ENCODE measurements at regions not wholly inside any gene's neighbourhood (a gene's known extent, or its start where the extent isn't known, plus 50 kb on each side); places are given as distances from the start of the nearest gene placed in this dataset.

DNA sequence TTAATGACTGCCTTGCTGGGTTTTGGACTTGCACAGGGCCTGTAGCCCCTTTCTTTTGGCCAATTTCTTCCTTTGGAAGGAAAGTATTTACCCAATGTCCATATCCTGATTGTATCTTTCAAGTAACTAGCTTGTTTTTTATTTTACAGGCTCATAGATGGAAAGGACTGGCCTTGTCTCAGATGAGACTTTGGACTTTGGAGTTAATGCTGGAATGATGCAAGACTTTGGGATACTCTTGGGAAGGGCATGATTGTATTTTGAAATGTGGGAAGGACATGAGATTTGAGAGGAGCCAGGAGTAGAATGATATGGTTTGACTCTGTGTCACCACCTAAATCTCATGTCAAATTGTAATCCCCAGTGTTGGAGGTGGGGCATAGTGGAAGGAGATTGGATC, 140.1 kb downstream of the C1orf94 start:
- Histone ChIP-seq H3K36me3 (ENCODE audit: control insufficient read depth, insufficient read depth, low read length) (no peaks in the 10 kb centered on the region), H3K4me1 (ENCODE audit: control insufficient read depth, insufficient read depth, low read length) (no peaks in the 10 kb centered on the region), H3K27me3 (ENCODE audit: control insufficient read depth, insufficient read depth, low read length) (no peaks in the 10 kb centered on the region), H3K9me3 (ENCODE audit: control insufficient read depth, insufficient read depth, low read depth, low read length) (no peaks in the 10 kb centered on the region), H3K4me3 (ENCODE audit: low read depth in 2 of 2, low read length in 2 of 2) (no peak overlapping the region), H3K27ac (ENCODE audit: low read length) (no peak overlapping the region)
- DNase-seq (ENCODE audit: low read depth, low spot score) = no peak
- no peak for TF ChIP-seq SIN3A (IDR thresholded peaks at IDR 0.05; ENCODE audit: borderline replicate concordance, insufficient read depth, low read depth, low read length)
- TF ChIP-seq, protein P1, sequence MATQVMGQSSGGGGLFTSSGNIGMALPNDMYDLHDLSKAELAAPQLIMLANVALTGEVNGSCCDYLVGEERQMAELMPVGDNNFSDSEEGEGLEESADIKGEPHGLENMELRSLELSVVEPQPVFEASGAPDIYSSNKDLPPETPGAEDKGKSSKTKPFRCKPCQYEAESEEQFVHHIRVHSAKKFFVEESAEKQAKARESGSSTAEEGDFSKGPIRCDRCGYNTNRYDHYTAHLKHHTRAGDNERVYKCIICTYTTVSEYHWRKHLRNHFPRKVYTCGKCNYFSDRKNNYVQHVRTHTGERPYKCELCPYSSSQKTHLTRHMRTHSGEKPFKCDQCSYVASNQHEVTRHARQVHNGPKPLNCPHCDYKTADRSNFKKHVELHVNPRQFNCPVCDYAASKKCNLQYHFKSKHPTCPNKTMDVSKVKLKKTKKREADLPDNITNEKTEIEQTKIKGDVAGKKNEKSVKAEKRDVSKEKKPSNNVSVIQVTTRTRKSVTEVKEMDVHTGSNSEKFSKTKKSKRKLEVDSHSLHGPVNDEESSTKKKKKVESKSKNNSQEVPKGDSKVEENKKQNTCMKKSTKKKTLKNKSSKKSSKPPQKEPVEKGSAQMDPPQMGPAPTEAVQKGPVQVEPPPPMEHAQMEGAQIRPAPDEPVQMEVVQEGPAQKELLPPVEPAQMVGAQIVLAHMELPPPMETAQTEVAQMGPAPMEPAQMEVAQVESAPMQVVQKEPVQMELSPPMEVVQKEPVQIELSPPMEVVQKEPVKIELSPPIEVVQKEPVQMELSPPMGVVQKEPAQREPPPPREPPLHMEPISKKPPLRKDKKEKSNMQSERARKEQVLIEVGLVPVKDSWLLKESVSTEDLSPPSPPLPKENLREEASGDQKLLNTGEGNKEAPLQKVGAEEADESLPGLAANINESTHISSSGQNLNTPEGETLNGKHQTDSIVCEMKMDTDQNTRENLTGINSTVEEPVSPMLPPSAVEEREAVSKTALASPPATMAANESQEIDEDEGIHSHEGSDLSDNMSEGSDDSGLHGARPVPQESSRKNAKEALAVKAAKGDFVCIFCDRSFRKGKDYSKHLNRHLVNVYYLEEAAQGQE (IDR thresholded peaks at IDR 0.05; ENCODE audit: insufficient read depth in 1 of 2, low read depth in 2 of 2, low read length in 1 of 2) = no peak
- TF ChIP-seq, protein P2, sequence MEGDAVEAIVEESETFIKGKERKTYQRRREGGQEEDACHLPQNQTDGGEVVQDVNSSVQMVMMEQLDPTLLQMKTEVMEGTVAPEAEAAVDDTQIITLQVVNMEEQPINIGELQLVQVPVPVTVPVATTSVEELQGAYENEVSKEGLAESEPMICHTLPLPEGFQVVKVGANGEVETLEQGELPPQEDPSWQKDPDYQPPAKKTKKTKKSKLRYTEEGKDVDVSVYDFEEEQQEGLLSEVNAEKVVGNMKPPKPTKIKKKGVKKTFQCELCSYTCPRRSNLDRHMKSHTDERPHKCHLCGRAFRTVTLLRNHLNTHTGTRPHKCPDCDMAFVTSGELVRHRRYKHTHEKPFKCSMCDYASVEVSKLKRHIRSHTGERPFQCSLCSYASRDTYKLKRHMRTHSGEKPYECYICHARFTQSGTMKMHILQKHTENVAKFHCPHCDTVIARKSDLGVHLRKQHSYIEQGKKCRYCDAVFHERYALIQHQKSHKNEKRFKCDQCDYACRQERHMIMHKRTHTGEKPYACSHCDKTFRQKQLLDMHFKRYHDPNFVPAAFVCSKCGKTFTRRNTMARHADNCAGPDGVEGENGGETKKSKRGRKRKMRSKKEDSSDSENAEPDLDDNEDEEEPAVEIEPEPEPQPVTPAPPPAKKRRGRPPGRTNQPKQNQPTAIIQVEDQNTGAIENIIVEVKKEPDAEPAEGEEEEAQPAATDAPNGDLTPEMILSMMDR (IDR thresholded peaks at IDR 0.05) = no peak
- TF ChIP-seq POLR2AphosphoS5 (IDR thresholded peaks at IDR 0.05; ENCODE audit: low read depth, low read length) = no peak
- no peak for TF ChIP-seq TCF7L2 (IDR thresholded peaks at IDR 0.05; ENCODE audit: low read depth, low read length)
- intact Hi-C loops (cut with micrococcal nuclease; ENCODE audit: unreplicated experiment) (no loop called here), in situ Hi-C loops (cut with HindIII; ENCODE audit: low pct_unique_long_range_greater_than_20kb, low sequenced_read_pairs) (no loop called here)
- ATAC-seq = no peak
- CTCF ChIA-PET = no interaction called here
- POLR2A ChIA-PET = no interaction called here
- BruUV-seq (replicated peaks) = no TSS peak

DNA sequence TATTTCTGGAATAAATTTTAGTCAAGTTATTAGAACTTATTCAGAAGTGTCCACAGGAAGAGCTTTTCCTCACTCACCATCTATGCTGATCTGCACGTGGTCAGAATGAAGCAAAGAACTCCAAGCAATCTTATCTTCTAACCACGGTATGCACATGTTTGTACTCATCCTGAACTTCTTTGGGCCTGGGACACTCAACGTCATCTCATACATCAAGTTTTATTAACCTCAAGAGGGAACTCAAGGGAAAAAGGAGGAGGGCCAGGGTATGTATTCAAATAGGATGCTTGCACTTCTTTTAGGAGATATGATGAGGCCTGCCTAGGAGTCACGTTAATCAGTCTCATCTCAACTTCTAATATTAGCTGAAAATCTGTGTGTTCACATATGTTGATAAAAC, 142.5 kb downstream of the C1orf94 start:
- no peak for DNase-seq (ENCODE audit: low read depth, low spot score)
- CTCF ChIA-PET = no interaction called here
- H3K27ac ChIP-seq (ENCODE audit: low read length) = no peak overlapping the region
- no peaks in the 10 kb centered on the region for H3K36me3 ChIP-seq (ENCODE audit: control insufficient read depth, insufficient read depth, low read length)
- intact Hi-C loops (cut with micrococcal nuclease; ENCODE audit: unreplicated experiment) = no loop called here
- no TSS peak for BruUV-seq (replicated peaks)
- H3K4me1 ChIP-seq (ENCODE audit: control insufficient read depth, insufficient read depth, low read length) = no peaks in the 10 kb centered on the region
- no peaks in the 10 kb centered on the region for H3K9me3 ChIP-seq (ENCODE audit: control insufficient read depth, insufficient read depth, low read depth, low read length)
- H3K4me3 ChIP-seq (ENCODE audit: low read depth in 2 of 2, low read length in 2 of 2) = no peak overlapping the region
- POLR2A ChIA-PET = no interaction called here
- H3K27me3 ChIP-seq (ENCODE audit: control insufficient read depth, insufficient read depth, low read length) = no peaks in the 10 kb centered on the region
- ATAC-seq = no peak
- in situ Hi-C loops (cut with HindIII; ENCODE audit: low pct_unique_long_range_greater_than_20kb, low sequenced_read_pairs) = no loop called here
- TF ChIP-seq, protein P1 (IDR thresholded peaks at IDR 0.05; ENCODE audit: insufficient read depth in 1 of 2, low read depth in 2 of 2, low read length in 1 of 2) = no peak
- TF ChIP-seq TCF7L2 (IDR thresholded peaks at IDR 0.05; ENCODE audit: low read depth, low read length) (no peak), POLR2AphosphoS5 (IDR thresholded peaks at IDR 0.05; ENCODE audit: low read depth, low read length) (no peak)

Measured in Panc1 (cell line).